ENCODE measurements at regions not wholly inside any gene's neighbourhood (a gene's known extent, or its start where the extent isn't known, plus 50 kb on each side); places are given as distances from the start of the nearest gene placed in this dataset.

DNA sequence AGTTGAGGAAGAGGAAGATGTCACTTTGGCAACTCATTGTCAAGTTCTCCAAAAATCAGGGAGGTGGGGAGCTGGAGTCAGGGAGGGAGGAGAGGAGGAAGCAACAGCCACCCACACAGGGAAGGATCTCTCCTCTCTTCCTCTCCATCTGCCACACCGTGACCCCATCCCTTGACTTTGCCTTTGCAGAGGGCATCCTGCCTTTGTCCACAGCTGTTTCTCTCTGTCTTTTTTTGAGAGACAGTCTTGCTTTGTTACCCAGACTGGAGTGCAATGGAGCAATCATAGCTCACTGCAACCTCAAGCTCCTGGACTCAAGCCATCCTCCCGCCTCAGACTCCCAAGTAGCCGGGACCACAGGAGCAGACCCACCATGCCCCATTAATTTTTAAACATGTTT lies 276.0 kb downstream of the SHOX start:
- TF ChIP-seq CTCF (IDR thresholded peaks at IDR 0.05), result no peak
- no peak for TF ChIP-seq EZH2 (IDR thresholded peaks at IDR 0.05; ENCODE audit: borderline replicate concordance, insufficient read depth, low read depth, low read length, poor library complexity, severe bottlenecking)
